ENCODE measurements at regions not wholly inside any gene's neighbourhood (a gene's known extent, or its start where the extent isn't known, plus 50 kb on each side); places are given as distances from the start of the nearest gene placed in this dataset.

DNA sequence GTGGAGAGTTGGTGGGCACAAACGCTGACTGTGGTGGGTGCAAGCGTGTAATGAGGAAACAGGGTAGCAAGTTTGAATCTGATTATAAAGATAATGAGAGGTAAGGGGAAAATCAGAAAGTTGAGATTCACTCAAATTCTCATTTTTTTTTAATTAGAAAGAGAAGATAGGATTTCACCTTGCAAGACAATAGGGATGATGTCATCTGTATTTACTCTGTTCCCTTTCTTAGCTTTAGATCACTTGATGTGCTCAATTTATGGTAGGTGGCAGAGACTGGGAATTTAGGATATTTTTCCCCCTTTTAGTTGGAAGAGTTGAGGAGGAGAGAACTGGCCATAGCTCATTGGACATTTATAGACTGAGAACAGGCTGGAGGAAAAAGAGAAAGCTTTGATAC lies 363.6 kb downstream of the AEBP2 start:
- POLR2A ChIA-PET, result no interaction called here
- Mint-ChIP-seq H3K27ac (no peak overlapping the region), H3K36me3 (ENCODE audit: low read depth) (no peaks in the 10 kb centered on the region), H3K27me3 (no peaks in the 10 kb centered on the region), H3K4me1 (ENCODE audit: low read depth) (no peaks in the 10 kb centered on the region), H3K4me3 (no peak overlapping the region), H3K9me3 (no peaks in the 10 kb centered on the region)
- H3K36me3 ChIP-seq (ENCODE audit: insufficient read depth, low read length), result no peaks in the 10 kb centered on the region
- H3K4me3 ChIP-seq (ENCODE audit: low read length), result no peak overlapping the region
- no peaks in the 10 kb centered on the region for H3K4me1 ChIP-seq (ENCODE audit: insufficient read depth, low read length)
- TF ChIP-seq, protein P1, sequence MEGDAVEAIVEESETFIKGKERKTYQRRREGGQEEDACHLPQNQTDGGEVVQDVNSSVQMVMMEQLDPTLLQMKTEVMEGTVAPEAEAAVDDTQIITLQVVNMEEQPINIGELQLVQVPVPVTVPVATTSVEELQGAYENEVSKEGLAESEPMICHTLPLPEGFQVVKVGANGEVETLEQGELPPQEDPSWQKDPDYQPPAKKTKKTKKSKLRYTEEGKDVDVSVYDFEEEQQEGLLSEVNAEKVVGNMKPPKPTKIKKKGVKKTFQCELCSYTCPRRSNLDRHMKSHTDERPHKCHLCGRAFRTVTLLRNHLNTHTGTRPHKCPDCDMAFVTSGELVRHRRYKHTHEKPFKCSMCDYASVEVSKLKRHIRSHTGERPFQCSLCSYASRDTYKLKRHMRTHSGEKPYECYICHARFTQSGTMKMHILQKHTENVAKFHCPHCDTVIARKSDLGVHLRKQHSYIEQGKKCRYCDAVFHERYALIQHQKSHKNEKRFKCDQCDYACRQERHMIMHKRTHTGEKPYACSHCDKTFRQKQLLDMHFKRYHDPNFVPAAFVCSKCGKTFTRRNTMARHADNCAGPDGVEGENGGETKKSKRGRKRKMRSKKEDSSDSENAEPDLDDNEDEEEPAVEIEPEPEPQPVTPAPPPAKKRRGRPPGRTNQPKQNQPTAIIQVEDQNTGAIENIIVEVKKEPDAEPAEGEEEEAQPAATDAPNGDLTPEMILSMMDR (IDR thresholded peaks at IDR 0.05), result no peak
- ATAC-seq (ENCODE audit: poor library complexity) (no peak), DNase-seq (no peak)
- CTCF ChIA-PET, result no interaction called here
- no peak overlapping the region for H3K27ac ChIP-seq (ENCODE audit: low read depth in 1 of 2, low read length in 2 of 2)
- intact Hi-C loops (cut with DNase I, micrococcal nuclease), result no loop called here
- no peaks in the 10 kb centered on the region for H3K27me3 ChIP-seq (ENCODE audit: control insufficient read depth in 1 of 2, insufficient read depth in 2 of 2, low read length in 2 of 2)
- H3K9me3 ChIP-seq (ENCODE audit: control insufficient read depth in 1 of 2, insufficient read depth in 1 of 2, low read length in 2 of 2), result peaks cover 0 to 4% of the 10 kb centered on the region in 2 experiments

- ATAC-seq (ENCODE audit: poor library complexity), result no peak
- H3K36me3 ChIP-seq (ENCODE audit: insufficient read depth, low read length), result no peaks in the 10 kb centered on the region
- no peak for DNase-seq
- TF ChIP-seq, protein P1 (IDR thresholded peaks at IDR 0.05), result no peak
- intact Hi-C loops (cut with DNase I, micrococcal nuclease), result no loop called here
- H3K4me3 Mint-ChIP-seq, result no peak overlapping the region
- H3K4me1 Mint-ChIP-seq (ENCODE audit: low read depth), result no peaks in the 10 kb centered on the region
- H3K27ac ChIP-seq (ENCODE audit: low read depth in 1 of 2, low read length in 2 of 2), result no peak overlapping the region
- no peak overlapping the region for H3K27ac Mint-ChIP-seq
- H3K27me3 ChIP-seq (ENCODE audit: control insufficient read depth in 1 of 2, insufficient read depth in 2 of 2, low read length in 2 of 2), result no peaks in the 10 kb centered on the region
- no peaks in the 10 kb centered on the region for H3K4me1 ChIP-seq (ENCODE audit: insufficient read depth, low read length)
- POLR2A ChIA-PET, result no interaction called here
- no peaks in the 10 kb centered on the region for H3K36me3 Mint-ChIP-seq (ENCODE audit: low read depth)
- no peak overlapping the region for H3K4me3 ChIP-seq (ENCODE audit: low read length)
- no peaks in the 10 kb centered on the region for H3K9me3 ChIP-seq (ENCODE audit: control insufficient read depth in 1 of 2, insufficient read depth in 1 of 2, low read length in 2 of 2)
- no peaks in the 10 kb centered on the region for H3K27me3 Mint-ChIP-seq
- H3K9me3 Mint-ChIP-seq, result peaks cover 6% of the 10 kb centered on the region
- CTCF ChIA-PET, result no interaction called here
These were observed 365.4 kb downstream of the AEBP2 start for GRCh38 chr12:19804737-19805136.

- Mint-ChIP-seq H3K27me3 (no peaks in the 10 kb centered on the region), H3K4me3 (no peak overlapping the region), H3K9me3 (peaks cover 7% of the 10 kb centered on the region), H3K4me1 (ENCODE audit: low read depth) (no peaks in the 10 kb centered on the region), H3K27ac (no peak overlapping the region), H3K36me3 (ENCODE audit: low read depth) (no peaks in the 10 kb centered on the region)
- TF ChIP-seq, protein P1 (IDR thresholded peaks at IDR 0.05), result no peak
- ChIA-PET POLR2A (no interaction called here), CTCF (no interaction called here)
- intact Hi-C loops (cut with DNase I, micrococcal nuclease), result no loop called here
- DNase-seq (no peak), ATAC-seq (ENCODE audit: poor library complexity) (no peak)
- Histone ChIP-seq H3K27me3 (ENCODE audit: control insufficient read depth in 1 of 2, insufficient read depth in 2 of 2, low read length in 2 of 2) (no peaks in the 10 kb centered on the region), H3K27ac (ENCODE audit: low read depth in 1 of 2, low read length in 2 of 2) (no peak overlapping the region), H3K4me3 (ENCODE audit: low read length) (no peak overlapping the region), H3K36me3 (ENCODE audit: insufficient read depth, low read length) (no peaks in the 10 kb centered on the region), H3K9me3 (ENCODE audit: control insufficient read depth in 1 of 2, insufficient read depth in 1 of 2, low read length in 2 of 2) (no peaks in the 10 kb centered on the region), H3K4me1 (ENCODE audit: insufficient read depth, low read length) (no peaks in the 10 kb centered on the region)
These were observed 369.1 kb downstream of the AEBP2 start for GRCh38 chr12:19808371-19808770.

All from CD4-positive, alpha-beta T cell (primary cell).